Effector CD4-positive, alpha-beta T cell (primary cell): ENCODE measurements at regions not wholly inside any gene's neighbourhood (a gene's known extent, or its start where the extent isn't known, plus 50 kb on each side); places are given as distances from the start of the nearest gene placed in this dataset.

Source experiments
- DNase-seq: peaks from one replicate; pipeline ENCODE4 v3.0.0-alpha.2; 2020

DNA sequence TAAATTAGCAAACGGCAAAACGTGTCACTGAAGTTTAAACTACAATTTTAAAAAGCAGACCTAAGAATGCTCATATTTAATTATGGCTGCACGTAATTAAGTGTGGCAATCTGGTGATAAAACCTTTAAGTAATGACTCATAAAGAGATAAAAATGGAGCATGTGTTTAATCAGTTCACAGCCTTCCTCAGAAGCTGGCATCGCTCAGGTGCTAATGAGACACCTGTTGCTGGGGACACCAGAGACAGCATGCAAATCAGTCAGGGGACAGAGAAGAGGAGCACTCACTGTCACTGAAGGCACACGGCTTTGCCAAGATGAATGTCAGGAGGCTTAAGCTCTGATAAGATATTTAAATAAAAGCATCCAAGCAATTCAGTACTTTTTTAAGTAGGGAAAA, 840.3 kb downstream of the GALC start:
- no peak for DNase-seq

- DNase-seq = no peak
Observed at GRCh38 chr14:87149583-87150354, 843.2 kb downstream of the GALC start.

GRCh38 chr14:87148655-87149054, 844.3 kb downstream of the GALC start:
- no peak for DNase-seq

GRCh38 chr14:87142551-87143211, 850.3 kb downstream of the GALC start:
- no peak for DNase-seq

DNA sequence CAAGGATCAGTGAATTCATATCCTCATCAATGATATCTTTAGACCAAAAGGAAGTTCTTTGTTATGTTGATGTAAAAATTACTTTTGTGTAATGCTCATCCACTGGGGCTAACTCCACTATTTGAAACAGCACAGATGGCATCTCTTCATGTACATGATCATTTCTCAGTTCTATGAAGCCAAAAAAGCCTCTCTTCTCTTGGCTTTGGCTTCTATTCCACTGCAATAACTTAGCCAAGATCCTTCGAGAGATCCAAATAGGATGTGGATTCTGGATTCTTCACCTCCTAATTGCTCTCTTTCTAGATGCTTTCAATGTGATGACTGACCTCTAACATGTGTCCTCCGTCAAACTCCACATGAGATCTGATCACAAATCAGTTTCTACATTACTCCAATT, 851.2 kb downstream of the GALC start:
- DNase-seq = no peak

GRCh38 chr14:87139299-87139698, 853.7 kb downstream of the GALC start:
- no peak for DNase-seq

DNA sequence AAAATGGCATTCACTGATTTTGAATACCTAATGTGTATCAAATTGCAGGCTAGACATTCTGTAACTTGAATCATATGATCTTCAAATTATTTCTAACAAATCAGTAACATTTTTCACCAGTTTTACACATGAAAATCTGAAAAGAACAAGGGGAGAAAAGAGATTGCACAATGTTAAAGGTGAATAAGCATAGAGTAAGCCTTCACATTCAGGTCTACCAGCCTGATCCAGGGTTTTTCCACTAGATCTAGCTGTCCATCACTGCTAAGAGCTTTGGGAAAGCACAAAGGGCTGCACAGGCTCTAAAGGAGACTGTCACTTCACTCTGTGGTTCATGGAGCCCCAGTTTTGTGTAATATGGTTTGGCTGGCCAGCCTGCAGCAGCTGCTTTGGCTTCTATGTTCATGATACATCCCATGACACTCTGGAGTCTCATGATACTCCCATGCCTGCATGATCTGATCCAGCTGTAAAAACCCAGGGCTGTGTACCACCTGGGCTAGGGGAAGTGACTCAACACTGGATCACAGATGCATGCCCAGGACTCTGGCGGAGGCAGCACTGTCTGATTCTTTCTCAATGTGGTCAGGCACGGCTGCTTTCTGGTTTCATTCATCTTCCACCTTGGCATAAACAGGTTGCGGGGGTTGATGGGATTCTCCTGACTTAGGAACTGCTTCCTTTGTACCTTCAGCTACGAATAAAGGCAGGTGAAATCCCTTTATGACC, 859.7 kb downstream of the GALC start:
- DNase-seq = no peak

DNA sequence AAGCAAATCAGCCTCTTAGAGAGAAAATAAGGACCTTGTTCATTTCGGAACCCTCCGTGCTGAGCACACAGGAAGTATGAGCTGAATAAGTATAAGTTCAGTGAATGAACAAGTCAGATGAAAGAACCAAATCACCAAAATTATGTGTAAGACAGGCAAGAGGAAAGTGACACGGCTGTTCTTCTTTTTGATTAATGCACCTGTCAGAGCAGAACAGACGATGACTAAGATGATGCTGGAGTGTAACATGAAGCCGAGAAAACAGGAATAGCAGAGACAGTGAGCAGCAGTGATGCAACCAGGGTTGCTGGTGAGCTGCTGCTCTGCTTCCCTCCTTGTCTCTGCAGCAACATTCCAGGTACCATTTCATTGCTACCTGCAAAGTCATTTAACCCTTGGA, 861.1 kb downstream of the GALC start:
- DNase-seq = no peak

DNA sequence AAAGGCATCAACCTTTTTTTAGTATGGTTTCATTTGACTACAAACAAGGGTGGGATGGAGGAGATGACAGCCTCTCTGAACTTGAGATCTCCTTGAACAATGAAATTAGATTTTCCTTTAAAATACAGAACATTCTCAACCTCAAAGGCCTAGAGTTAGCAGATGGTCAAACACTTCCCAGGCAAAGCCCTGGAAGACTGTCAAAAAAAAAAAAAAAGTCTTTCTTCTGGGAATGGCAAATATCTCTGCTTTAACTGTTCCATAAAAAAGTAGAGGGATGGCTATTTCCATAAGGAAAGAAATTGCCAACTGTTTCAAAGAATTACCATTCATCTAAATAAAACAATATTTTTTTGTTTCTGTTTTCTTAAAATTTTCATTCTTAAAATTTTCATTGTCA, 870.8 kb downstream of the GALC start:
- DNase-seq = no peak

DNA sequence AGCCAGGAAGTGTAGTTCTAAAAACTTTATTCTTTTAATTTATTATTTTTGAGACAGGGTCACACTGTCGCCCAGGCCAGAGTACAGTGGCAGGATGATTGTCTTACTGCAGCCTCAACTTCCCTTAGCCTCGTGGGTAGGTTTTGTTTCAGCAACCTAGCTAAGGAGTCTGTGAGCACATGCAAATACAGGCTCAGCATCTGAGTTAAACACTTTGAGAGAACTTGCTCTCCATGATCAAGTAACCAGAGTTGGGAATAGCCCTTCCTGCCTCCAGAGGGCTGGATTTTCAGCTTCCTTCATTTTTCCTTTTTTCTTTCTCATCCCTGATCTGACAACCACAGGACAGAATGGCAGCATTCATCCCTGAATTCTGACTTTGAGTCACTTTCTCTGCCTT, 871.3 kb downstream of the GALC start:
- DNase-seq = no peak

GRCh38 chr14:87115234-87115633, 877.7 kb downstream of the GALC start:
- DNase-seq = no peak

- DNase-seq = no peak
Observed at GRCh38 chr14:87113286-87113685, 879.7 kb downstream of the GALC start.

DNA sequence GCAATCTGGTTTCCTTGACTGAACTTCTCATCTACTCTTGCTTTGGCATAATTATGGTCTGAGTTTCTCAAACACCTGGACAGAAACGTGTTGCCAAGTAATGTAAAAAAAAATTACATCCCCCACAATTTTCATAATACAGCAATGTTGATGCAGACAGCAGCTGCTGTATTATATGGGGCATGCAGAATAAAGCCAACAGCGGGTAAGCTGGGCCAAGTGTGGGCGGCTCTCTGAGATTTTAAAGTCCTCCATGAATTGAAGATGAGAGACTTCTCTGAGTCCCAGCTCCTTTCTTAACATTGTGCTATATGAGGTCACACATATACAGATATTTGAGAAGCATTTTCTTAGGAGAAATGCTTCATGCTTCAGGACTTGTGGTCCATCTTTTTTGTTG, 881.2 kb downstream of the GALC start:
- DNase-seq = no peak

DNA sequence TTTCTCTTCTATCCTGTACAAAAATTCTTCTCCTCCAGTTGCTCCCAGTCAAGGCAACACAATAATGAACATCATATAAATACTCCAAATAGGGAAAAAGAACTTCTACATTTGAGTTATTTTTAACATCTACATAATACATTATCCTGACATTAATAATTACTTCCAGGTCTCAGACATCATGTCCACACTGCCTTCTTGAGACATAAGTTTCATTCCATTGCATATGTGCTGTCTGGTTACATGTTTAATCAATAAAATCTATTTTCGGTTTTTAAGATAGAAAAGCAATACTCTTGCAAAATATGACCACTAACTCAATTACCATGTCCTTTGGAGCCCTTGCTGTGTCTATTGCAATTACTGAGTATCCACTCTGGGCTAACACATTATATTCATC, 881.9 kb downstream of the GALC start:
- DNase-seq = no peak

DNA sequence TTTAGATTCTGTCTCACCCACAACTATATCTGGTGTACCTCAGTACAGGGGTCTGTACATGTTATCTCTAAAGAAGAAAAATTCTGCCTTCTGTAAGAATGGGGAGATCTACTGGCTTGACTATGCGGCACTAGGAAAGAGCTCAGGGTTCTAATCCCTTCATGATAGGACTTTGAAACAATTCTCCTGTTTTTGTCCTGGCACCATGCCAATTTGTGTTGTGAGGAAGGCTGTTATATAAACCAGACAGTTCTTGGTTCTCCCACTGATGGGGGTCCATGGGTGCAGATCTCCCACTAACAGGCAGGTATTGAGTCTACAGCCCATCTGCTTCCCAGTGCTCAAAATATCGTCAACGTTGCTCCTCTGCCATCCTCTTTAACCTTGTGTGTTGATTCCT, 883.7 kb downstream of the GALC start:
- DNase-seq = no peak

GRCh38 chr14:87108726-87109125, 884.3 kb downstream of the GALC start:
- no peak for DNase-seq

GRCh38 chr14:87102811-87103378, 890.1 kb downstream of the GALC start:
- no peak for DNase-seq

DNA sequence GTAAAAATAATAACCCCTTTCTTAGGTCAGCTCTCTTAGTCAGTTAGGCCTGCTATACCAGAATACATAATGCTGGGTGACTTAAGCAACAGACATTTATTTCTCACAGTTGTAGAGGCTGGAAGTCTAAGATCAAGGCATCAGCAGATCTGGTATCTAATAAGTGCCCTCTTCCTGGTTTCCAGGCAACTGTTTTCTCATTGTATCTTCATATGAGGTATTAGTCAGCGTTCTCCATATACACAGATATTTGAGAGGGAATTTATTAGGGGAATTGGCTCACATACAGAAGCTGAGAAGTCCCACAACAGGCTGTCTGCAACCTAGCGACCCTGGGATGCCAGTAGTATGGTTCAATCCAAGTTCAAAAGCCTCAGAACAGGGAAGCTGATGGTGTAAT, 896.0 kb downstream of the GALC start:
- DNase-seq = no peak

- DNase-seq = no peak
Observed at GRCh38 chr14:87094913-87095312, 898.1 kb downstream of the GALC start.

DNA sequence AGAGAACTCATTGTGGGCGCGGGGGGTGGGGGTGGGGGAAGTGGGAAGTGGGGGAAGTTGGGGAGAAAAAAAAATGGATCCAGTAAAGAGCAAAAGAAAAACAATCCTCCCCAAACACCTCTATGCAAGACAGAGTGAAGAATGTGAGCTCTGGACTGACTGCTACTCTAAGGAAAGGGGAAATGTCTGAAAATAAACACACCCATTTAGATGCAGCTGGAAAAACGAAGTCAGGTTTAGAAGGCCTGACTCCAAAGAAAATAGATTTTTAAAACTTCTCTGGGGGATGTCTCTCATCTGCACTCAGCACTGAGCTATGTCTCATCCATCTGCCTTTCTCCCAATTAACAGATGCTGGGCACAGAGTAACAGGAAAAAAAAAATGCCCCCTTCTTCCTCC, 904.4 kb downstream of the GALC start:
- no peak for DNase-seq

DNA sequence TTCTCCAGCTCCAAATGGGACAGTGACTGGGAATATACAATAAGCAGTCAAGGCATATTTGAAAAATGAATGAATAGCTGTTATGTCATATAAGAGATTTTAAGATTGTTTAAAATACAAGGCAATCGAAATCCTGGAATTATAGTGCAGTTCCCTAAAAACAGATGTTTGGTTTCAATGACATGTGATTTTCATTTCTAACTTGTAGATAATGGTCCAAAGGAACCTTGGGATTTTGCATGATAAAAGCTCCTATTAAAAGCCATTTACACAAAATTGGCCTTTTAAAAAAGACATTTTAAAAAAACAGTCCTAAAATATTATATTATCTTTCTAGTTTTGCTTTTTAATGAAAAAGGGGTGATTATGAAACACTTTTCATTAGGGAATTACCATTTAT, 905.1 kb downstream of the GALC start:
- DNase-seq = no peak

DNA sequence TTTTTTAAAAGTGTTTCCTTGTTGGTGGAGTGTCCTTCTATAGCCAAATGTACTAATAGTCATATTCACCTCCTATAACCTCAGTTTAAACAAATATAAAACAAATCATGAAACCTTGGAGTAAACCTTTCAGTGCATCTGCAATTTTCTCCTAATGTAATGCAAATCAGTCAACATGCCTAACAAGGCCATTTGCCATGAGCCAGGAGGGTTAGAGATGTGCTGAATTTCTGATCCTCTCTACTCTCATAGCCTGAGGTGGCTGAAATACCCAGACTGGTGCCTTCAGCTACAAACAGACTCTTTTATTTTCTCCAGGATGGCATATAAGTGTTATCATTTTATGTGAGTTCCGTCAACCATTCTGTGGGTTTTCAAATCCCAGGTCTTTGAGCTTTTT, 908.1 kb downstream of the GALC start:
- DNase-seq = no peak

DNA sequence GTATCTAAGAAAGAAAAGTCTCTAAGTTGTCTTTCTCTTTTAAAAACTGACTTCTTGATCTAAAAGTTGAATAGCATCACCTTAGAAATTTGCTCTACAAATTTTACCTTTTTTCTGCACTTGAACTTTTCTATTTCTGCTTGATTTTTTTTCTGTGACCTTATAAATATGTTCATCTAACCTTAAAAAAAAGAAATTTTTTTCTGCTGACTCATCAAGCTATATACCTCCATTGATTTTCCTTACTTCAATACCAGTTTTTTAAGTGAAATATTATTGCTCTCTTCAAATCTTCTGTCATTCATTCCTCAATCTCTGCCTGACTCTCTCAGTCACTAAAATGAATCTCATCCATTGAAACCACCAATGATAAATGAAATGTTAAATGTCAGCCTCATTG, 910.1 kb downstream of the GALC start:
- no peak for DNase-seq

DNA sequence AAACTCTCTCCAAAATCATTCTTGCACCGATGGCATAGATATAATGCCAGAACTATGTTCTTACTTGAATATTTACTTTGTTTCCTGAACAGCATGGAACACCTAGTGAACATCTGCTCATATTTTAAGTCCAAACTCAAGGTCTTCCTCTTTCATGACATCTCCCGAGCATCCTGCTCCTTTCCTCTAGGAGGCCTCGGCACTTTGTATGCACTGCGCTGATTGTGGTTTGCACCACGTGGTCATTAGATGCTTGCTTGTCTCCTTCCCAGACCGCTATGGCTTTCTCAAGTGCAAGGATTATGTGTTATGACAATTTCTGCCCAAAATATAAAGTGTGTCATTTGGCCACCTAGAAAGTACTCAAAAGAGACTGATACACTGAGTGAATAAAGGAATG, 912.0 kb downstream of the GALC start:
- no peak for DNase-seq
